Left forelimb (tissue), 1 donor: ENCODE measurements at regions not wholly inside any gene's neighbourhood (a gene's known extent, or its start where the extent isn't known, plus 50 kb on each side); places are given as distances from the start of the nearest gene placed in this dataset.

ENCODE experiments used
- DNase-seq: peaks from one replicate; pipeline ENCODE4 v3.0.0-alpha.2; 2018; ENCODE audit warnings: low spot score

DNA sequence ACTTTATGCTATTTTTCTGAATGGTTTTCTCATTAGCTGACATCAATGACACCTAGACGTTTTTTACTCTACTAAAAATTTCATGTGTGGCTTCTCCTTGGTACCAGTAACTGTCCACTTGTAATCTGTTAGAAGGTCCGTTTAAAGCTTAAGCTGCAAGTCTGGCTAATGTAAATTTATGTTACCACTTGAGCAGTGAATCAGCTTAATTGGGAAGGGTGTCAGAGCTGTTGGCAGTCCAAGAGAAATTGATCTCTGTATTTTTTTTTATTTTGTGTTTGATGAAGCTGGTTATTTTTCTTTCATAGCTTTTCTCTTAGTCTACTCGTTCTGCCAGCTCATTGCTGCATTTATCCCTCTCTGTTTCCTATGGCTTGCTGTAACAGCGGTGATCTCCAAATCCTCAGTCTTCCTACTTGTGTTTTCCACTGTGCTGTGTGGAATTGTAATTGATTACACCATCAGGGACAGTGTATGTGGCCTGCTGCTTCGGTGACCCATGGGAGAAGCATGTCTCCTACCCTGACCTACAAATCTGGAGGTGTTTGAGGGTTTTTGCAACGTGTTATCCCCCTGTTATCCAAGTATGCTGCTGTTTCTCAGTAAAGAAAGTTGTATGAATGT, 724.2 kb upstream of the REG3G start:
- DNase-seq = no peak

DNA sequence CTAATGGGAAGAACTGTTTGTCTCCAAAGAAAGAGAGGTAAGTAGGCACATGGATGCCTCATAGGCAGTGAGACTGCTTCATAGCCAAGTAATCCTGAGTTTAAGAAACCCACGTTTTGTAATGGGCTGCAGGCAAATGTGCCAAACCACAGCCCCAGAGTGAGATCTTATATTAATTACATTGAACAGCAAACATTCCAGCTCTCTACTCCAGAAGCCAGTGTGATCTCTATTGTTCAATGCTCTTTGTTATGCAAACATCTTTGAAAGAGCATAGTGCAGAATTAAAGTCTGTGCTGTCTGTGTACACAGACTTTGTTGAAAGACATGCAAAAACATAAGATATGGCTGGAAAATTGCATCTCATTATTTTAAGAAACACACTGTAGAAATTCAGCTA, 720.8 kb upstream of the REG3G start:
- no peak for DNase-seq

DNA sequence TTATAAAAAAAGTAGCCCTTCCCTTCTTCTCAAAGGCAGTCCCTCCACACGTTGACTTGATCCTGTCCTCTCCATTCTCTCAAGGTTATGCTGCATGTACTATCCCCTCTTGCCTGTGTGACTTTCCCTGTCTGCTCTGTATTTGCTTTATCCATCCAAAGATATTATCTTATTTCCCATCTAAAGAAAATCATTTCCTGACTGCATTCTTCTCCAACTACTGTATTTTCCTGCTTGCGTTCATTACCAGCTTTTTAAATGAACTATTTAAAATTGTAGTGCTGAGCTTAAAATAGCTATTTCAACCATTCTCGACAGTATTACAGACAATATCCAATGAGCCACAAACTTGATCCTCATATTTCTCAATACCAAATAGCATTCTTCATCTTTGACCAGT, 716.0 kb upstream of the REG3G start:
- no peak for DNase-seq

DNA sequence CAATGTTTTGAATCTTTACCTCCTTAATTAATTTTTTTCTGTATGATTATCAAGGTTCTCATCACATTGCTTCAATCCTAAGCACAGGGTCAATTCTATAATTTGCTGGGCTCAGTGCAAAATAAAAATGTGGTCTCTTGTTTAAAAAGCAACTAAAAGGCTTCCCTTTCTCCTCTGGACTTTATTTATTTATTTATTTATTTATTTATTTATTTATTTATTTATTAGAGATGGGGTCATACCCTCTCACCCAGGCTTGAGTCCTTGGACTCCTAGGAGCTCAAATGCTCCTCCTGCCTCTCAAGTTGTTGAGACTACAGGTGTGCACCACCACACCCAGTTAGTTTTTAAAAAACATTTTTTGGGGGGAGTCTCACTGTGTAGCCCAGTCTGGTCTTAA, 710.1 kb upstream of the REG3G start:
- no peak for DNase-seq

DNA sequence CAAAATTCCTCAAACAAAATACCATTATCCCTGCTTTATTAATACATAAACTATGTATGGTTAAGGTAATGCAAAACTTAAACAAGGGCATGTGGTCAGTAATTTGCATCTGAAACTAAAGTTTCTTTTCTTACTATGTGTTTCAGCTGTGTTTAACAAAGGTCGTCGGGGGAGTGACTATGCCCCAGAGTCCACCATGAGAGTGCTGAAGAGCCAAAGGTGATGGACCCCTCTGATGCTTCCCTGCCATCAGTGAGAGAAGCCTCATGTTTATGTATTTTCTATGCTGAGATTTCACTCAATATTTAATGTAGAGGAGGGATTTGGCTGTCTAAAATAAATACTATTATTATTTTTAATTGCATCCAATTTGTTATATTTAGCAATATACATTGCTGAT, 707.2 kb upstream of the REG3G start:
- no peak for DNase-seq

DNA sequence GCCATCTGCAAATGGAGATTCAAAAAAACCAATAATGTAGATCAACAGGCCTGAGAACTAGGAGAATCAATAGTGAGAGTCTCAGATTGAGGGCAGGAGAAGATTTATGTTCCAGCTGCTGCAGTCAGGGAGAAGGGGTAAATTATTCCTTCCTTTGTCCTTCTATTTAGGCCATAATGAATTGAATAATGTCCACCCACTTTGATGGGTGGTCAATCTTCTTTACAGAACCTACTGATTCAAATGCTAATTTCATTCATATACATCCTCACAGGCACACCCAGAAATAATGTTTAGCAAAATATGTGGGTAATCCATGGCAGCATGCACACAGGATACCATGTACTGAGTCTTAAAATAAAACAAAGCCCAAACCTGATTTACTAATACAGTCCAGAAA, 695.3 kb upstream of the REG3G start:
- no peak for DNase-seq

DNA sequence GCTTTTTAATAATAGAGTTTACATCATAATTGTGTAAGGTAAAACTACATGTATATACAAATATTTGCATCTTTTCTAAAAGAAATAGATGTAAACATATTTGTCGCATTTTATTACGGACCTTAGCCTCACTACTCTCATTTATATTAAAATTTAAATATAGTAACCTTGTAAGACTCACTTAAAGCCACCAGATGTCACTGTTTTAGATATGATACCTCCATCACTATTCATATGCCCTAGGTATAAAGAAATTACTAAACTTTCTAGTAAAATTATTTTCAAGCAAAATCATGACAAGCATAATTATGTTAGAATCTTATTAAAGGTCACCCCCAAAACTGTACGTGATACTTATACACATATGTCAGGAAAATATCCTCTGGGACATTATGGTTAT, 674.3 kb upstream of the REG3G start:
- DNase-seq = no peak

DNA sequence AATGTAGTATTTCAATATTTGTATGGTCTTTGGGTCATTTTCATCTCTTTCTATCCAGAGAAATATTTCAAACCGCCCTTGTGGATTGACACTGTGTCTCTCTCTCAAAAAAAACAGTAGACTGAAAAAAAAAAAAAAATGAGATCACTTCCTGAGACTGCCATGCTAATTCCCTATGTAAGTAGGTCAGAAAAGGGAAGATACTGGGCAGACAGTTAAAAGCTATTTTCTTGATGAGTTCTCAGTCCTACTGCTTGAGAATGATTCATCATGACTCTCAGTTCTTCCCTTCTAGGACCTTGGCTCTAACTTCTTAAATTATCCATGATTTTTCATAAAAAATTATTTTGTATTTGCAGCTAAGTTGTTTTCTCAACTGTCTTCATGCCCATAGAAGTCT, 672.3 kb upstream of the REG3G start:
- no peak for DNase-seq

DNA sequence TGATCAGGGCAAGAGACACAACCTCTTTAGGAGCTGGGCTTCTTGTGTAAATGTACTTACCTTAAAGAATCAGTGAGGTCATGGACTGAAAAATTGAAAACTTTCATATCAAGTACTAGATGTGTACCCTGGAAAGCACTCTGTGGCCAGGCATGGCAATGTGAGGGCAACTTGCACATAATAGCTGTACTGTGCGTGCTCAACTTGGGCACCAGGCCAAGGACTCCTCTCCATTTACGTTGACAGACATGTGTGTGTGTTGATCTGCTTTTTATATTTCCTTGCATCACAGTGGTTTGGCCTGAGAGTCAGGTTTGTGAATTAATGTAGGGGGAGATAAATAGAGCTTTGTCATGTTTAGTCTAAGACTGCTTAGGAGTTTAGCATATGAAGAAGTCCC, 669.5 kb upstream of the REG3G start:
- no peak for DNase-seq

DNA sequence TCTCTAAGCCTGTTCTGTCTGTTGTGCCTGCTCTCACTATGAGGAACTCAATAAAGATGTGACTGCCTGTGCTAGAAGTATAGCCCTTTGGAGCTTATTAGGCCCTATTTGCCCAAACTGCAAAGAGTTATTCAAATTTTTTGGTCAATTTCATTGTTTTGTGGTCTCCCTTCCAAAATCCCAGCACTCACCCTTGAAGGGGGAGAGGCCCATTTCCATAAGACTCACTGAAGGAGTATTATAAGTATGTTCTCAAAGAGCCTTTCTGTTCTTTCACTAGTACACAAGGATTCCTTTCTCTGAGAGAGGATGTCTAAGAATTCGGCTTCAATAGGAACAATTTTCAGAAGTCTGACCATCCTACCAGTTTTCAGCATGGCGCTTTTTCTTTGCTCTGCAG, 641.9 kb upstream of the REG3G start:
- DNase-seq = no peak

DNA sequence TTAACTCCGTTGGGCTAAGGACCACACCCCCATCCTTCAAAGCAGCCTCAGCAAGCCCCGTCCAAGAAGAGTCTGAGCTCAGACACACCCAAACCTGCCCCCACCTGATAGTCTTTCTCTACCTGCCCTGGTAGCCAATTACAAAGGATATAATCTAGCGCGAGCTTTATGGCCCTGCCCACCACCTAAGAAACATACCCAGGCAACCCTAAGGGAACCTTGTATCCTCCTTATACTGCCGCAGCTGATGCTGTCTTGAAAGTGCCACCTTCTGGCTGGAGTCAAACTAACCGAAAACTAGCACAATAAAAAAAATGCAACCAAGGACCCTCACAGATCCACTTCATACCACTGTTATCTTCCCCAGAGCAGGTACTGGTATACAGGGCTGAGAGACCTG, 628.3 kb upstream of the REG3G start:
- no peak for DNase-seq

DNA sequence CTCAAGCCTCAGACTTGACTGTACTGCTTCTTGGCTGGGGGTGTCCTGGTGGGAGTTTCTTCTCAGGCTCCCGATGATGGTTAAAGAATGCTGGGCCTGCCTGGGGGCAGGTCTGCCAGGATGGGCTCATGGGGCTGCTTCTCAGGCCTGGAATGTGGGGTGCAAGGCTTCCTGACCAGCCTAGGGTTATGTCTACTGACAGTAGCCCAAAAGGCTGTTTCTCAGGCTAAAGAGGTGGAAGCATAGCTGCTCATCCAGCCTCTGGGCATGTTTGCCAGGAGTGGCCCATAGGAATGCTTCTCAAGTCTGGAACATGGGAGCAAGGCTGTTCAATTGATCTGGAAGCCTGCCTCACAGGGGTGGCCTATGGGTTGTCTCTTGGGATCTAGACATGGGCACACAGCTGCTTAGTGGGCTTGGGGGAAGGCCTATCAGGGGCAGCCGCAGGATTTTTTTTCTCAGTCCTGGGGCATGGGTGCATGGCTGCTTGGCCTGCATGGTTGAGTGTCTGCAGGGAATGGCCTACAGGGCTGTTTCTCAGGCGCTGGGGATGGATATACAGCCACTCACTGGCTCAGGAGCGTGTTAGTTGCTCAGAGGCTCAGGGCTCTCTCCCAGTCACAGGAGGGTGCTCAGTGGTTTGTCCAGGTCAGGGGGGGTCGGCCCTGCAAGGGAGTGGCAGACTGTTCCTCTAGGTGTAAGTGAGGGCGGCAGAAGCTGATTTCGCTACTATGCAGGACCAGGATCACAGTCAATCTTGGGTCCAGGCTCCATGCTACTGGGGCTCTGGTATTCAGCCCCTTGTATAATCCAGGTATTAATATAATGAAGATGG, 617.3 kb upstream of the REG3G start:
- no peak for DNase-seq

DNA sequence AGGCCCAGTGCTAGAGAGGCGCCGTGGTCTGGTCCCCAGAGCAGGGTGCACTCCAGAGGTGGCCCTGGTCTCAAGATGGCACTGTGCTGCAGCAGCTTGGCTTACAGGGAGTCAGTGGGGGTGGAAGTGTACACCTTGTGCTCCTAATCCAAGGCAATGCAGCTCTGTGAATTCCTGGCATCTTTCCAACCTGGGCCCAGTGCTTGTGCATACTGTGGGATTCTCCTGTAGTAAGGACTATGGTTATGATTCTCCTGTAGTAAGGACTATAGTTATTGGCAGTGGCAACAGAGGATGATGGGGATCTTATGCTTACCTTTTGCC, 616.7 kb upstream of the REG3G start:
- no peak for DNase-seq

DNA sequence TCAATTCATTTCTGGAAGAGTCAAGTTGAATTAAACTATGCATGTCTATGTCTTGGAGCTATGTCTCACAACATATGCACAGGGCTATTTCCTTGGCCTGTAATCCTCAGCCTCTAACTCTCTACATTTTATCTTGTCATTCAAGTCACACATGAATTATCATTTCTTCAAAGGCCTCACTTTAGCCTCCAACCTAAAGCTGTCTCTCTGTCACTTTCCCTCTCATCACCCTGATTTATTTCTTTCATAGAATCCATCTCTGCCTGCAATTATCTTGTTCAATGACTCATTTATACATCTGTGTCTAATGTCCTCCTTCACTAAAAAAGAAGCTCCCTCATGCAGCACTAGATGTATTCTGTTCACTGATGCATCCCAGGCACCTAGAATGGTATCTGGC, 614.2 kb upstream of the REG3G start:
- no peak for DNase-seq

DNA sequence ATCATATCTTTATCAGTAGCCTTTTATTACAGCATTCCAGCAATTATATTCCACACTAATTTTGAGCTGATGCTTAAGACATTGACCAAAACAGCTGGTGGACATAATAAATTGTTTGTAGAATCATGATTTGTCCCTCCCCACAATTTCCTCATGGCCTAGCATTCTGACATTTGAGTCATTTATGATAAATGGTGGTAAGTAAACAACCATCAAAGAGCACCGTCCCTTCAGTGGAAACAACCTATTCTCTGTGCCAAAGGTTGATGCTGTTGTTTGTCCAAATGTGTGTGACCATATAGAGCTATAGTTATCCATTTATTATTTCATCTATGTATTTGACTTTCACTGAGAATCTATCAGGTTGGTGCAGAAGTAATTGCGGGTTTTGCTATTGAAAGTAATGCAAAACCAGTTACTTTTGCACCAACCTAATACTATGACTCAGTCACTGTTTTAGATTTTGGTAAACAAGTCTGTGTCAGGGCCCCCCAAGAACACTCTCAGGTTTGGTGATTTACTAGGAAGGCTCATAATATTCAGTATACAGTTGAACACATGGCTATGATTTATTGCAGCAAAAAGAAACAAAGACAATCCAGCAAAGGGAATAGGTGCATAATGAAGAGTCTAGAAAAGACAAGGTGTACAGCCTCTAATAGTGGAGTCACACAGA, 608.7 kb upstream of the REG3G start:
- no peak for DNase-seq

DNA sequence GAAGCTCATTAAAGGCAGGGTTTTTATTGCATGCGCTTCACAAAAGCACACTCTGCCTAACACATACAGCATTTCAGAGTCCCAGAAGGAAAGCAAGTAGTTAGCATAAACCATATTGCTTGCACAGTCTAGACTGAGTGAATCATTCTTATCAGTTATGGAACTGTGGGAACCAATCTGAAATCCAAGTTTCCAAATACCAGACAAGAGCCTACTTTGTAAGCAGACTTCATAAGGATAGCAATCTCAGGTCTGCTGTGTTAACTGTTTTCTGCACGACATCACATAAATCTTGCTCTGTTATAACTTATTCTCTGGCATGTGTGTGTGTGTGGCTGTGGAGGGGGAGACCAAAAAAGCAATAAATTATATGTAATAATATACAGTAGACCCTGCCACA, 608.1 kb upstream of the REG3G start:
- DNase-seq = no peak

DNA sequence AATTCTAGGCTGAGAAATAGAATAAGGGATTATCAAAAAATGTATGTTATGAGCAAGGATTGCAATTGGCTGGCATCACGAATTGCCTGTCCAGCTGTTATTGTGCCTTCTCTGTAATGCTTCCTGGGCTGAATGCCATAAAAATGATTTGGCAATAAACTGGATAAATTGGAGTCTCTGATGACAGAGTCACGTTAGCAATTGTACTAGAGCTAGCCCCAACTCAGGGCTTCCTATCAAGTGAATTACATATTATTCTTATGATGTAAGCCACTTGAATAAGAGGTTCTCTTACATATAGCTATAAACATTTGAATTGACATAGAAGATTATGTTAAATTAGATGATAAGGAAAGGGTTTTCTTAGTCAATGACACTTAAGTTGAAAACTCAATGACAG, 607.5 kb upstream of the REG3G start:
- no peak for DNase-seq

DNA sequence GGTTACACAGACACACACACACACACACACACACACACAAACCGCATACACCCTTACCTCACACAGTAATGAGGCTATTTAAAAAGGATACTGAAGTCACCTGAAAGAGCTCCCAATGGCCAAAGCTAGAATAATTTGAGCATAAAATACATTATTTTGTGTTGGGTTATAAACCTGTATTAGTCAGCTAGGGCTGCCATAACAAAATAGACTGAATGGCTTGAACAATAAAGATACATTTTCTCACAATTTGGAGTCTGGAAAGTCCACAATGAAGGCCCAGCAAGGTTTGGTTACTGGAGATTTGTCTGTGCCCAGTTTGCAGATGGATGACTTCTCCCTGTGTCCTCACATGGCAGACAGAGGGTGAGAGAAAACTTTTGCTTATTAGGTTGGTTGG, 605.4 kb upstream of the REG3G start:
- DNase-seq = no peak

DNA sequence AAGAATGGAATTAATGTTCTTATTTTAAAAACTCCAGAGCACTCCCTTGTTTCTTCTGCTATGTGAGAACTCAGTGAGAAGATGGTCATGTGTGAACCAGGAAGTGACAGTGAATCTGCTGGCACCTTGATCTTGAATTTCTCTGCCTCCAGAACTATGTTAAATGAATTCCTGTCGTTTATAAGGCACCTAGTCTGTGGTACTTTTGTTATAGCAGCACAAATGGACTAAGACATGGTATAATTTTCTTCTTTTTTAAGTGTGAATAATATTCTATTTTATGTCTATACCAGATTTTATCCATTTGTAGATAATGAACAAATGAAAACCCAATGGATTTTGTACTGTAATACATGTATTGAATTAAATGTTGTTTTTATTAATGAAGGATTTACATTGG, 601.9 kb upstream of the REG3G start:
- DNase-seq = no peak

DNA sequence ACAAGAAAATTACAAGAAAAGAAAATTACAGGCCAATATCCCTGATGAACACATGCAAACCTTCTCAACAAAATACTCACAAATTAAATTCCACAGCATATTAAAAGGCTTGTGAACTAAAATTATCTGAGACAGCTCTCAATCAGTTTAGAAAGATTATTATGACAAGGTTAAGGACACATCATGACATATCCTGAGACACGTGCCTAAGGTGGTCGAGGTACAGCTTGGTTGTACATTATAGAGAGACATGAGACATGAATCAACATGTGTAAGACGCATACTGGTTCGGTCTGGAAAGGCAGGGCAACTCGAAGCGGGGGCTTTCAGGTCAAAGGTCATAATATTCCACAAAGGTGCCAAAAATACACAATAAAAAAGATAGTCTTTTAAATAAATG, 598.3 kb upstream of the REG3G start:
- no peak for DNase-seq

DNA sequence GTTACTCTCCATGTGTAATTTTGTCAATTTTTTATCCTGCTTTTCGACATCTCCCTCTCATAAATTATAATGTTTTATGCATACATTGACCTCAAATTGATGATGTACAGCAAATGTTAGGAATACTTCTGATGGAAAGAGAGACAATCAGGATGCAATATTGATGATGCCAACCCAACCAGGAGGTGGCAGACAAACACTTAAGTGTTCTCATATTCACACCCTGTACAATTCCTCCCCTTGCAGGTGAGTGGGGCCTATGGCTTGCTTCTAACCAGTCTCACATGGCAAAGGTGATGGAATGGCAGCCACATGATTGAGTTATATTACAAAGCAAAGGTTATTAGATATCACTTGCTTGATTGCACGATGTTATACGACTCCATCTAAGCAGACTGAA, 594.3 kb upstream of the REG3G start:
- DNase-seq = no peak

DNA sequence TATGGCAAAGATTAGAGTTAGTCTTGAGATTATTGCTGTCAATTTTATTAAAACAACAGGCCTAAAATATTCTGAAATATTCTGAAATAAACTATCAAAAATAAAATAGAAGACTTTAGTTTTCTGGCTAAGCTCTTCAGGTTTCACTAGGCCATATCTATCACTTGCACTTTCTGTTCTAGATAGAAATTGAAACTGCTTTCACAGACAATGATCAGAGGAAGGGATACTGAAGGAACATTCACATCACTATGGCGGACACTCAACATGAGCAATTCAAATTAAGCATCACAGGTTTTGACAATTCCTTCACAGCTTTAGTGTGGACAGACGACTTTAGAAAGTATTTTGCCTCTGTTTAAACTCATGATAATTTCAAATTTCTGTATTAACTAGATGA, 586.4 kb upstream of the REG3G start:
- DNase-seq = no peak

DNA sequence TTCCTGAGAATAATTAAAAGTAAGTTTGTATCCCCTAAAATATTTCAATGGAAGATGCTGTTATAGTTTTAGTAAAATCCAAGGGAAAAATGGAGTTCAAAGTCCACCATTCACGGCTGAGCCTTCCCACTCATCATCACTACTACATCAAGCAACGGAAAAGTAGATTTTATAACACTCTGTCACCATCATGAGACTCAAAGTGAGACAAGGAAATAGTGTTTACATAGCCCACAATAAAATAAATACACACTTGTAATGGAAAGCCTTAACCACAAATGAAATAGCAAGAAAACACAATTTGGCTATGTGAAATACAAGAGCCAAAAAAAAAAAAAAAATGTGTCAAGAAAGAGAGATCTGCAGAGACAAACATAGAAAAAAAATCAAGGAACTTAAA, 569.9 kb upstream of the REG3G start:
- no peak for DNase-seq

DNA sequence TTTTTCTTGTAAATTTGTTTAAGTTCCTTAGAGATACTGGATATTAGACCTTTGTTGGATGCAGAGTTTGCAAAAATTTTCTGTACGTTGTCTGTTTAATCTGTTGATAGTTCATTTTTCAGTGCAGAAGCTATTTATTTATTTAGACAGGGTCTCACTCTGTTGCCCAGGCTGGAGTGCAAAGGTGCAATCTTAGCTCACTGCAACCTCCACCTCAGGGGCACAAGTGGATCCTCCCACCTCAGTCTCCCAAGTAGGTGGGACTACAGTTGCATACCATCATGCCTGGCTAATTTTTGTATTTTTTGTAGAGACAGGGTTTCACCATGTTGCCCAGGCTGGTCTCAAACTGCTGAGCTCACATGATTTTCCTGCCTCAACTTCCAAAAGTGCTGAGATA, 568.2 kb upstream of the REG3G start:
- no peak for DNase-seq
